ENCODE measurements at regions not wholly inside any gene's neighbourhood (a gene's known extent, or its start where the extent isn't known, plus 50 kb on each side); places are given as distances from the start of the nearest gene placed in this dataset.

DNA sequence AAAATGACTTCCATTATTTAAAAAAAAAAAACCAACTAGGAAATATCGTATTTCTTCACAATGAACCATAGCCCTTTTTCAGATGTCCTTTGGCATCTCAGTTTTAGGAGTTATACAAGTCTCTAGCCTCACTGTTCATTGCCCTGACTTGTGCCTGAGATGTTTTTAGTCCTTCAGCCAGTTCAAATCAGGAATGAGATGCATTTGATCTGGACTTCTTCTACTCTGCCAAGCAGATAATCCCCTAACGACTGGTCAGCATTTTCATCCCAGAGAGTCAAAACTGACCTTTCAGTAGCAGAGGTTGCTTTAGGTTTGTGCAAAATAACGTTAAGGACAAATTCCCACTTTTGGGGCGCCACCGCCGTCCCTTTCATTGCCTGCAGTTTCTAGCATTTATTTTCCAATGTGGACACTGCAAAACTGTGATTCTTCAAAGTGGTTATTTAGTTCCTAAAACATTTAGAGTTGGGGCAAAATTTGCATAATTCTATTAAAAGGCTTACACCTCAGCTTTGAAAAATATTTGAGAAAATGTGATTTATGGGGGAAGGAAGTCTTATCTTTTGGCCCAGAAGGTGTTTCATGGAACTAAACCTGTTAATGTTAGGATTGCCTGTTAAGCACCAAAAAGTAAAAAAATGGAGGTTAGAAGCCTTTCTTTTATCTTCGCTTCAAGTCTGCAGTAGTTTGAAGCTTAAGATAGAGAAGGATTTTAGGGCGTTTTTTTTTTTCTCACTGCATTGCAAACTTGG, 152.0 kb upstream of the SGK1 start:
- DNase-seq (ENCODE audit: low read depth in 1 of 2, low spot score in 2 of 2) = no peak
- no peak overlapping the region for H2BK20ac ChIP-seq (ENCODE audit: low read length)
- CTCF ChIA-PET (ENCODE audit: partially characterized antibody) = interaction anchor here (0.5 to 0.6 kb wide), 2 partner anchors 341 to 352 kb away, joined by 3 to 5 read pairs; no protein-coding TSS in a partner anchor
- no peak for TF ChIP-seq EP300 (IDR thresholded peaks at IDR 0.05; ENCODE audit: borderline replicate concordance in 1 of 2, low read depth in 2 of 2, low read length in 2 of 2)
- TF ChIP-seq KDM1A (IDR thresholded peaks at IDR 0.05; ENCODE audit: borderline replicate concordance, low read length) = no peak
- no peak for TF ChIP-seq TBP (IDR thresholded peaks at IDR 0.05; ENCODE audit: low read depth, low read length)
- no peak for TF ChIP-seq CHD2 (IDR thresholded peaks at IDR 0.05; ENCODE audit: low read length)

More for the DNA sequence above, 152.0 kb upstream of the SGK1 start:
- Histone ChIP-seq H3K14ac (ENCODE audit: insufficient read length) (no peak overlapping the region), H2BK12ac (ENCODE audit: low read depth, low read length) (no peak overlapping the region), H2BK5ac (ENCODE audit: low read depth, low read length) (no peak overlapping the region), H3K9ac (replicated peaks in 1 of 4; ENCODE audit: extremely low read depth in 1 of 4, low read depth in 3 of 4, low read length in 3 of 4) (no peak overlapping the region), H3K79me1 (ENCODE audit: low read depth, low read length) (no peaks in the 10 kb centered on the region), H4K8ac (ENCODE audit: extremely low read depth, insufficient read depth, low read length) (no peak overlapping the region), H4K5ac (ENCODE audit: insufficient read length, low read depth, low read length) (no peak overlapping the region), H3K4me2 (ENCODE audit: insufficient read depth in 1 of 2, low read depth in 2 of 2, low read length in 2 of 2) (no peak overlapping the region), H4K20me1 (replicated peaks in 1 of 2; ENCODE audit: control insufficient read depth in 1 of 2, insufficient read depth in 2 of 2, low read length in 2 of 2) (no peaks in the 10 kb centered on the region), H3K18ac (ENCODE audit: extremely low read depth, low read length) (no peak overlapping the region), H3K36me3 (ENCODE audit: control insufficient read depth in 2 of 4, insufficient read depth in 4 of 4, low read length in 3 of 4) (no peaks in the 10 kb centered on the region), H2BK15ac (ENCODE audit: low read length) (no peak overlapping the region), H2AFZ (ENCODE audit: low read length) (no peak overlapping the region), H2BK120ac (replicated peaks; ENCODE audit: low read depth, low read length) (no peak overlapping the region), H4K91ac (replicated peaks; ENCODE audit: insufficient read length, low read length) (no peak overlapping the region), H3K4ac (replicated peaks; ENCODE audit: insufficient read length, low read depth, low read length) (no peak overlapping the region), H3K23me2 (ENCODE audit: low read depth, low read length) (no peaks in the 10 kb centered on the region; the same call in 1 of the 2 replicates), H3K79me2 (ENCODE audit: control insufficient read depth in 1 of 2, insufficient read depth in 2 of 2, low read length in 2 of 2) (no peaks in the 10 kb centered on the region), H3K27me3 (replicated peaks in 1 of 4; ENCODE audit: control insufficient read depth in 3 of 4, extremely low read depth in 1 of 4, insufficient read depth in 3 of 4, low read length in 3 of 4) (peaks cover 0 to 1% (median 0%) of the 10 kb centered on the region in 4 experiments; a peak in 1 of 7 replicates), H2AK5ac (ENCODE audit: low read depth, low read length) (no peak overlapping the region), H3K56ac (replicated peaks; ENCODE audit: insufficient read length, low read depth, low read length) (no peak overlapping the region), H3K4me3 (ENCODE audit: extremely low read depth in 1 of 4, insufficient read depth in 2 of 4, low read depth in 3 of 4, low read length in 4 of 4) (no peak overlapping the region), H3K27ac (ENCODE audit: low read depth, low read length) (no peak overlapping the region), H3K4me1 (replicated peaks in 1 of 4; ENCODE audit: control insufficient read depth in 3 of 4, insufficient read depth in 4 of 4, low read length in 3 of 4) (no peaks in the 10 kb centered on the region), H3K23ac (ENCODE audit: insufficient read length) (no peak overlapping the region), H3K9me3 (ENCODE audit: insufficient read depth in 2 of 2, low read depth in 1 of 2, low read length in 1 of 2) (no peaks in the 10 kb centered on the region)
- POLR2A ChIA-PET (ENCODE audit: partially characterized antibody) = no interaction called here
- WGBS, 2 experiments (ENCODE audit: extremely low coverage in 1 of 2, insufficient coverage in 1 of 2, insufficient read length in 1 of 2, insufficient replicate concordance in 2 of 2, low coverage in 1 of 2, low lambda C conversion rate in 2 of 2, missing lambda C conversion rate in 1 of 2) = 91% methylated on average over 8 of the region's 8 CpGs; no CpG with 5 or more reads in 1 of the 2 experiments
- no peak for FAIRE-seq
